Calu3 (cell line): ENCODE measurements at regions not wholly inside any gene's neighbourhood (a gene's known extent, or its start where the extent isn't known, plus 50 kb on each side); places are given as distances from the start of the nearest gene placed in this dataset.

Experiments
- BruUV-seq: library from RNA; stranded (reverse); fragments of 400-500 nt; replicated peaks from 2 replicates; lab custom pipeline; 2021; lab: Mats Ljungman, UMichigan
- CTCF ChIA-PET: fragments of 300-600 bp; sonication (Branson Sonifier 250); formaldehyde crosslinking; loops from one replicate; lab custom pipeline; 2022; ENCODE audit warnings: antibody characterized with exemption; lab: Charles Lee
- DNase-seq: peaks from one replicate; pipeline ENCODE4 v3.0.0; 2022
- H3K27ac Mint-ChIP-seq: one replicate; pipeline ENCODE4 v1.8.0; 2022; ENCODE audit warnings: mixed read lengths; ENCODE audit not compliant: unreplicated experiment
- H3K27me3 Mint-ChIP-seq: one replicate; pipeline ENCODE4 v1.8.0; 2022; ENCODE audit warnings: mixed read lengths; ENCODE audit not compliant: unreplicated experiment
- H3K36me3 Mint-ChIP-seq: one replicate; pipeline ENCODE4 v1.8.0; 2022; ENCODE audit warnings: mild to moderate bottlenecking, moderate library complexity, mixed read lengths; ENCODE audit not compliant: insufficient read depth, unreplicated experiment
- H3K4me1 Mint-ChIP-seq: one replicate; pipeline ENCODE4 v1.8.0; 2022; ENCODE audit warnings: mild to moderate bottlenecking, low read depth, mixed read lengths; ENCODE audit not compliant: unreplicated experiment
- H3K4me3 Mint-ChIP-seq: one replicate; pipeline ENCODE4 v1.8.0; 2022; ENCODE audit warnings: mild to moderate bottlenecking, low read depth, moderate library complexity, mixed read lengths; ENCODE audit not compliant: unreplicated experiment
- H3K9me3 Mint-ChIP-seq: one replicate; pipeline ENCODE4 v1.8.0; 2022; ENCODE audit warnings: low read depth, mixed read lengths; ENCODE audit not compliant: unreplicated experiment
- intact Hi-C: fragments of 100-400 bp; cut with micrococcal nuclease; formaldehyde crosslinking; loops from one replicate; pipeline ENCODE4 v1.10.0; 2022; ENCODE audit not compliant: unreplicated experiment
- TF ChIP-seq, protein P1 (sequence below): fragments of 200-600 bp; IDR thresholded peaks from one replicate; pipeline ENCODE4 v1.8.0; 2022; ENCODE audit warnings: antibody characterized with exemption; ENCODE audit not compliant: unreplicated experiment

GRCh38 chr3:17831366-17831765, 88.9 kb upstream of the TBC1D5 start:
- BruUV-seq = no TSS peak
- H3K27me3 Mint-ChIP-seq = no peaks in the 10 kb centered on the region
- H3K4me3 Mint-ChIP-seq = no peak overlapping the region
- no peaks in the 10 kb centered on the region for H3K36me3 Mint-ChIP-seq
- no peaks in the 10 kb centered on the region for H3K9me3 Mint-ChIP-seq
- H3K27ac Mint-ChIP-seq = no peak overlapping the region
- peaks cover 7% of the 10 kb centered on the region for H3K4me1 Mint-ChIP-seq
- DNase-seq = no peak
- intact Hi-C loops = loop anchor here (5.0 kb wide), 2 partner anchors 84 to 139 kb away; no protein-coding TSS in a partner anchor
- CTCF ChIA-PET = interaction anchor here (1.0 kb wide), 1 partner anchor 138 kb away, joined by 6 read pairs; no protein-coding TSS in a partner anchor
- TF ChIP-seq, protein P1, sequence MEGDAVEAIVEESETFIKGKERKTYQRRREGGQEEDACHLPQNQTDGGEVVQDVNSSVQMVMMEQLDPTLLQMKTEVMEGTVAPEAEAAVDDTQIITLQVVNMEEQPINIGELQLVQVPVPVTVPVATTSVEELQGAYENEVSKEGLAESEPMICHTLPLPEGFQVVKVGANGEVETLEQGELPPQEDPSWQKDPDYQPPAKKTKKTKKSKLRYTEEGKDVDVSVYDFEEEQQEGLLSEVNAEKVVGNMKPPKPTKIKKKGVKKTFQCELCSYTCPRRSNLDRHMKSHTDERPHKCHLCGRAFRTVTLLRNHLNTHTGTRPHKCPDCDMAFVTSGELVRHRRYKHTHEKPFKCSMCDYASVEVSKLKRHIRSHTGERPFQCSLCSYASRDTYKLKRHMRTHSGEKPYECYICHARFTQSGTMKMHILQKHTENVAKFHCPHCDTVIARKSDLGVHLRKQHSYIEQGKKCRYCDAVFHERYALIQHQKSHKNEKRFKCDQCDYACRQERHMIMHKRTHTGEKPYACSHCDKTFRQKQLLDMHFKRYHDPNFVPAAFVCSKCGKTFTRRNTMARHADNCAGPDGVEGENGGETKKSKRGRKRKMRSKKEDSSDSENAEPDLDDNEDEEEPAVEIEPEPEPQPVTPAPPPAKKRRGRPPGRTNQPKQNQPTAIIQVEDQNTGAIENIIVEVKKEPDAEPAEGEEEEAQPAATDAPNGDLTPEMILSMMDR = no peak

GRCh38 chr3:17830788-17831187, 88.4 kb upstream of the TBC1D5 start:
- Mint-ChIP-seq H3K4me3 (no peak overlapping the region), H3K27ac (no peak overlapping the region), H3K27me3 (no peaks in the 10 kb centered on the region), H3K9me3 (no peaks in the 10 kb centered on the region), H3K4me1 (peaks cover 7% of the 10 kb centered on the region), H3K36me3 (no peaks in the 10 kb centered on the region)
- CTCF ChIA-PET = interaction anchor here (1.0 kb wide), 1 partner anchor 137 kb away, joined by 6 read pairs; no protein-coding TSS in a partner anchor
- TF ChIP-seq, protein P1 = no peak
- intact Hi-C loops = loop anchor here (5.0 kb wide), 2 partner anchors 83 to 138 kb away; no protein-coding TSS in a partner anchor
- no TSS peak for BruUV-seq
- no peak for DNase-seq

GRCh38 chr3:17828388-17828787, 86.0 kb upstream of the TBC1D5 start:
- Mint-ChIP-seq H3K4me3 (no peak overlapping the region), H3K27me3 (no peaks in the 10 kb centered on the region), H3K9me3 (no peaks in the 10 kb centered on the region), H3K36me3 (no peaks in the 10 kb centered on the region), H3K27ac (no peak overlapping the region), H3K4me1 (no peaks in the 10 kb centered on the region)
- no TSS peak for BruUV-seq
- CTCF ChIA-PET = no interaction called here
- intact Hi-C loops = no loop called here
- TF ChIP-seq, protein P1 = no peak
- no peak for DNase-seq

DNA sequence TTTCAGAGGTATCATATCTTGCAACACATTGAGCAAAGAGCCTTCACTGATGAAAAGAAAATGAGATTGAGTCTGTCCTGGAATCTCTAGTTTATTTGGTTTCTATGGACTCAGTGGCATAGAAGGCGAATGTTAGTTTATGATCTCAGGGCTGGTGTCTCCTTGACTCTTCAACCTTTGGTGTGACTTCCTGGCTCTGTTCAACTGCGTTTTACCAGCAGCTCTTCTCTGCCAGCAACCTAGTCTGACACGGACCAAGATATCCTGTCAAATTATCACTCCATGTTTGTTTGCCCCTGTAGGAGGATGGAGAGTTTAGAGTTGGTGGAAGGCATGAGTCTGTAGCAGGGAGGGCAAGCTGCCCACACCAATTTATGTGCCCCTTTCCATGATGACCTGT, 82.9 kb upstream of the TBC1D5 start:
- TF ChIP-seq, protein P1 = no peak
- Mint-ChIP-seq H3K9me3 (no peaks in the 10 kb centered on the region), H3K4me1 (peaks cover 9% of the 10 kb centered on the region), H3K4me3 (no peak overlapping the region), H3K27ac (no peak overlapping the region), H3K36me3 (peaks cover 5% of the 10 kb centered on the region), H3K27me3 (no peaks in the 10 kb centered on the region)
- BruUV-seq = no TSS peak
- CTCF ChIA-PET = interaction anchor here (0.8 kb wide), 1 partner anchor 9 kb away, joined by 3 read pairs; no protein-coding TSS in a partner anchor
- intact Hi-C loops = no loop called here
- DNase-seq = no peak
